K562 (cell line): ENCODE measurements at regions not wholly inside any gene's neighbourhood (a gene's known extent, or its start where the extent isn't known, plus 50 kb on each side); places are given as distances from the start of the nearest gene placed in this dataset.

Experiments
- ATAC-seq: fragments of 200-7000 bp; cut with Tn5 transposase; 3 replicates; pipeline ENCODE4 v1.9.1; 2020; ENCODE audit warnings: moderate library complexity
- BruUV-seq: library from RNA; stranded (reverse); fragments of 400-500 nt; replicated peaks from 2 replicates; lab custom pipeline; 2021; lab: Mats Ljungman, UMichigan
- CTCF ChIA-PET: fragments of 300-600 bp; formaldehyde crosslinking; extraction: SDS; loops from one replicate; lab custom pipeline; 2021; ENCODE audit warnings: low intra/inter-chr PET ratio; lab: Yijun Ruan, JAX
- POLR2A ChIA-PET: fragments of 300-600, 350-650 bp; sonication (Branson Sonifier 250); formaldehyde crosslinking; extraction: SDS; loops from one replicate; lab custom pipeline; 2021; ENCODE audit warnings: antibody characterized with exemption, inconsistent platforms; lab: Yijun Ruan, JAX
- DNase-seq, 4 experiments: peaks; one replicate each; pipeline versions ENCODE4 v3.0.0 to v3.0.0-alpha.2; 2011 to 2018; ENCODE audit warnings: low spot score in 3 of 4, mixed read lengths in 3 of 4; ENCODE audit errors: extremely low read depth in 1 of 4
- FAIRE-seq: peaks from 2 replicates; lab custom pipeline; 2011; peaks lifted over from hg19 to GRCh38; lab: Jason Lieb, UNC
- H2AFZ ChIP-seq: 2 replicates; pipeline ENCODE4 v1.6.0; 2011; ENCODE audit warnings: low read depth, low read length, control low read depth, inconsistent platforms
- H3K27ac ChIP-seq: fragments of 200-600 bp; 3 replicates; pipeline ENCODE4 v1.8.0; 2011; ENCODE audit warnings: low read depth, mild to moderate bottlenecking, control low read depth, inconsistent platforms, low read length, moderate library complexity, mixed read lengths; ENCODE audit errors: extremely low read depth
- H3K27me3 ChIP-seq, 2 experiments: fragments of 300-600 bp in 1 of 2; 2 replicates in 1 of 2; 3 replicates in 1 of 2; pipeline versions ENCODE4 v1.6.0 to v1.8.0; 2011; ENCODE audit warnings: inconsistent platforms in 2 of 2, low read length in 2 of 2, mild to moderate bottlenecking in 1 of 2, mixed read lengths in 1 of 2, moderate library complexity in 1 of 2; ENCODE audit not compliant: control insufficient read depth in 2 of 2, insufficient read depth in 2 of 2
- H3K36me3 ChIP-seq: fragments of 300-600 bp; 3 replicates; pipeline ENCODE4 v1.8.0; 2011; ENCODE audit warnings: mild to moderate bottlenecking, low read length, inconsistent platforms; ENCODE audit not compliant: control insufficient read depth, insufficient read depth
- H3K4me1 ChIP-seq, 2 experiments: fragments of 200-600 bp in 1 of 2; replicated peaks in 1 of 2; 2 replicates in 1 of 2; 3 replicates in 1 of 2; pipeline versions ENCODE4 v1.5.1 to v1.8.0; 2011; ENCODE audit warnings: inconsistent platforms in 2 of 2, low read length in 2 of 2, mild to moderate bottlenecking in 1 of 2, mixed read lengths in 1 of 2, moderate library complexity in 1 of 2; ENCODE audit not compliant: control insufficient read depth in 2 of 2, insufficient read depth in 2 of 2
- H3K4me2 ChIP-seq: 2 replicates; pipeline ENCODE4 v1.6.1; 2011; ENCODE audit warnings: low read length, control low read depth, inconsistent platforms, mixed read lengths; ENCODE audit not compliant: insufficient read depth
- H3K4me3 ChIP-seq: fragments of 200-600 bp; sonication (generic), shearing (Covaris generic); 2 replicates; pipeline ENCODE4 v1.5.1; 2016; ENCODE audit warnings: control low read depth, inconsistent platforms
- H3K79me2 ChIP-seq: fragments of 200-600 bp; 3 replicates; pipeline ENCODE4 v1.8.0; 2011; ENCODE audit warnings: low read length, inconsistent platforms; ENCODE audit not compliant: control insufficient read depth, insufficient read depth
- H3K9ac ChIP-seq, 2 experiments: 2 replicates each; pipeline versions ENCODE4 v1.6.0 to v1.6.1; 2011; ENCODE audit warnings: low read depth in 2 of 2, low read length in 2 of 2, control low read depth in 1 of 2, inconsistent platforms in 1 of 2, mild to moderate bottlenecking in 1 of 2, mixed read lengths in 1 of 2; ENCODE audit not compliant: insufficient read depth in 1 of 2
- H3K9me1 ChIP-seq: one replicate; pipeline ENCODE4 v1.6.0; 2011; ENCODE audit warnings: inconsistent platforms, mild to moderate bottlenecking, low read length, moderate library complexity; ENCODE audit not compliant: control insufficient read depth, insufficient read depth
- H3K9me3 ChIP-seq: replicated peaks from 2 replicates; pipeline ENCODE4 v1.5.1; 2011; ENCODE audit warnings: low read depth, low read length, inconsistent platforms; ENCODE audit not compliant: control insufficient read depth, insufficient read depth
- H4K20me1 ChIP-seq: replicated peaks from 2 replicates; pipeline ENCODE4 v1.6.1; 2011; ENCODE audit warnings: low read length, inconsistent platforms, mixed read lengths; ENCODE audit not compliant: control insufficient read depth, insufficient read depth
- CBFA2T2 ChIP-seq: fragments of 450-650 bp; conservative IDR thresholded peaks from 2 replicates; pipeline ENCODE4 v1.6.1; 2017; ENCODE audit warnings: mild to moderate bottlenecking
- WGBS: fragments of 100-300 bp; shearing (Covaris generic); methylation state at CpG from one replicate; pipeline ENCODE4 v1.1.6; 2016; ENCODE audit warnings: low coverage, mixed read lengths; ENCODE audit not compliant: insufficient coverage; ENCODE audit errors: missing lambda C conversion rate; 5-methylcytosine and 5-hydroxymethylcytosine counted together
- in situ Hi-C: fragments of 300-500 bp; cut with MboI; formaldehyde crosslinking; loops from 4 replicates; pipeline ENCODE4 v1.15.0; 2018; ENCODE audit warnings: inconsistent platforms, mixed read lengths
- intact Hi-C: fragments of 100-400 bp; cut with micrococcal nuclease; formaldehyde crosslinking; loops from 2 replicates; pipeline ENCODE4 v1.14.2; 2022
- TF ChIP-seq, protein P1 (sequence below), 3 experiments: fragments of 200-800 bp in 1 of 3; fragments of 250-450 bp in 1 of 3; fragments of 450-650 bp in 1 of 3; sonication (Bioruptor Pico) in 1 of 3; sonication (Bioruptor generic) in 1 of 3; formaldehyde crosslinking in 1 of 3; IDR thresholded peaks; 2 replicates each; pipeline versions ENCODE4 v1.6.1 to v1.8.0; 2016 to 2022; ENCODE audit warnings: mild to moderate bottlenecking in 2 of 3, missing genetic modification characterization in 2 of 3, missing compliant biosample characterization in 1 of 3, moderate library complexity in 1 of 3
- TF ChIP-seq, protein P2 (sequence below), 2 experiments: fragments of 450-650 bp in 1 of 2; sonication (generic) in 1 of 2; formaldehyde crosslinking; conservative IDR thresholded peaks; 2 replicates each; pipeline versions ENCODE4 v1.4.0 to v1.8.1; 2020 to 2022; ENCODE audit warnings: mild to moderate bottlenecking in 1 of 2, missing genetic modification reagents in 1 of 2
- TF ChIP-seq, protein P3 (sequence below): sonication (generic); formaldehyde crosslinking; IDR thresholded peaks from 2 replicates; pipeline ENCODE4 v1.9.0; 2022; ENCODE audit warnings: mild to moderate bottlenecking, missing genetic modification reagents

DNA sequence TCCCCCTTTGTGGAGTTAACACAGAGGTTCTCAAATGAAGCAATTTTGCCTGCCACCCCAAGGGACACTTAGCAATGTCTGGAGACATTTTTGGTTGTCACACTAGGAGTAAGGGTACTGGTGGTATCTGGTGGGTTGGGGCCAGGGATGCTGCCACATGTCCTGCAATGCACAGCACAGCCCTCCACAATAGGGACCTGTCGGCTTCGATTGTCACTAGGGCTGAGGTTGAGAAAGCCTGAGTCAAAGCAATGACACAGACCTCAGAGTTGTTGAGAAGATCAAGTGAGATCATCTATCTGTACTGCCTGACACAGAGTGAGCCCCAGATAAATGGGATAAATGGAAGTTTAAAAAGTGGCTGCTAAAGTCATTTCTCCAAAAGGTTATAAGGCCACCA lies 249.2 kb upstream of the KLF4 start:
- Histone ChIP-seq H3K9me1 (no peaks in the 10 kb centered on the region), H4K20me1 (no peaks in the 10 kb centered on the region), H3K4me2 (no peak overlapping the region), H3K79me2 (no peaks in the 10 kb centered on the region), H3K27ac (no peak overlapping the region), H2AFZ (no peak overlapping the region), H3K4me1 (peaks cover 0 to 4% of the 10 kb centered on the region in 2 experiments; a peak in 2 of 5 replicates), H3K36me3 (no peaks in the 10 kb centered on the region), H3K9ac (peak overlapping the region in 1 of 2 experiments; percentile 68; a peak in 1 of 4 replicates), H3K27me3 (peaks cover 15 to 52% of the 10 kb centered on the region in 2 experiments), H3K4me3 (no peak overlapping the region), H3K9me3 (no peaks in the 10 kb centered on the region)
- no peak for FAIRE-seq
- BruUV-seq = no TSS peak
- intact Hi-C loops = no loop called here
- in situ Hi-C loops = no loop called here
- no peak for DNase-seq
- ATAC-seq = no peak
- ChIA-PET CTCF (no interaction called here), POLR2A (no interaction called here)
- 13% methylated on average over 2 of the region's 2 CpGs for WGBS
- TF ChIP-seq, protein P1, sequence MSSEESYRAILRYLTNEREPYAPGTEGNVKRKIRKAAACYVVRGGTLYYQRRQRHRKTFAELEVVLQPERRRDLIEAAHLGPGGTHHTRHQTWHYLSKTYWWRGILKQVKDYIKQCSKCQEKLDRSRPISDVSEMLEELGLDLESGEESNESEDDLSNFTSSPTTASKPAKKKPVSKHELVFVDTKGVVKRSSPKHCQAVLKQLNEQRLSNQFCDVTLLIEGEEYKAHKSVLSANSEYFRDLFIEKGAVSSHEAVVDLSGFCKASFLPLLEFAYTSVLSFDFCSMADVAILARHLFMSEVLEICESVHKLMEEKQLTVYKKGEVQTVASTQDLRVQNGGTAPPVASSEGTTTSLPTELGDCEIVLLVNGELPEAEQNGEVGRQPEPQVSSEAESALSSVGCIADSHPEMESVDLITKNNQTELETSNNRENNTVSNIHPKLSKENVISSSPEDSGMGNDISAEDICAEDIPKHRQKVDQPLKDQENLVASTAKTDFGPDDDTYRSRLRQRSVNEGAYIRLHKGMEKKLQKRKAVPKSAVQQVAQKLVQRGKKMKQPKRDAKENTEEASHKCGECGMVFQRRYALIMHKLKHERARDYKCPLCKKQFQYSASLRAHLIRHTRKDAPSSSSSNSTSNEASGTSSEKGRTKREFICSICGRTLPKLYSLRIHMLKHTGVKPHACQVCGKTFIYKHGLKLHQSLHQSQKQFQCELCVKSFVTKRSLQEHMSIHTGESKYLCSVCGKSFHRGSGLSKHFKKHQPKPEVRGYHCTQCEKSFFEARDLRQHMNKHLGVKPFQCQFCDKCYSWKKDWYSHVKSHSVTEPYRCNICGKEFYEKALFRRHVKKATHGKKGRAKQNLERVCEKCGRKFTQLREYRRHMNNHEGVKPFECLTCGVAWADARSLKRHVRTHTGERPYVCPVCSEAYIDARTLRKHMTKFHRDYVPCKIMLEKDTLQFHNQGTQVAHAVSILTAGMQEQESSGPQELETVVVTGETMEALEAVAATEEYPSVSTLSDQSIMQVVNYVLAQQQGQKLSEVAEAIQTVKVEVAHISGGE (CRISPR knock-in tag; IDR thresholded peaks at IDR 0.05) = 0 out of 6 replicates have a peak, but pooled peaks of 1 of the 3 experiments have one; percentile 11
- TF ChIP-seq, protein P2, sequence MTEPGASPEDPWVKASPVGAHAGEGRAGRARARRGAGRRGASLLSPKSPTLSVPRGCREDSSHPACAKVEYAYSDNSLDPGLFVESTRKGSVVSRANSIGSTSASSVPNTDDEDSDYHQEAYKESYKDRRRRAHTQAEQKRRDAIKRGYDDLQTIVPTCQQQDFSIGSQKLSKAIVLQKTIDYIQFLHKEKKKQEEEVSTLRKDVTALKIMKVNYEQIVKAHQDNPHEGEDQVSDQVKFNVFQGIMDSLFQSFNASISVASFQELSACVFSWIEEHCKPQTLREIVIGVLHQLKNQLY (CRISPR knock-in tag; conservative IDR thresholded peaks at IDR 0.05) = no peak
- TF ChIP-seq, protein P3, sequence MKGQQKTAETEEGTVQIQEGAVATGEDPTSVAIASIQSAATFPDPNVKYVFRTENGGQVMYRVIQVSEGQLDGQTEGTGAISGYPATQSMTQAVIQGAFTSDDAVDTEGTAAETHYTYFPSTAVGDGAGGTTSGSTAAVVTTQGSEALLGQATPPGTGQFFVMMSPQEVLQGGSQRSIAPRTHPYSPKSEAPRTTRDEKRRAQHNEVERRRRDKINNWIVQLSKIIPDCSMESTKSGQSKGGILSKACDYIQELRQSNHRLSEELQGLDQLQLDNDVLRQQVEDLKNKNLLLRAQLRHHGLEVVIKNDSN (CRISPR knock-in tag) = no peak
- no peak for TF ChIP-seq CBFA2T2
